Brain microvascular endothelial cell (primary cell): ENCODE measurements at regions not wholly inside any gene's neighbourhood (a gene's known extent, or its start where the extent isn't known, plus 50 kb on each side); places are given as distances from the start of the nearest gene placed in this dataset.
"Not testable (repeated sequence)": the region's sequence is repeated elsewhere in the genome, so short reads cannot be mapped to it uniquely, and the experiment has no call there.

Source experiments
- DNase-seq: peaks from one replicate; pipeline ENCODE4 v3.0.0-alpha.2; 2020
- H3K27ac ChIP-seq: fragments of 250-450 bp; sonication (Bioruptor Pico); 2 replicates; pipeline ENCODE4 v1.5.1; 2020; ENCODE audit warnings: mild to moderate bottlenecking, moderate library complexity
- H3K27me3 ChIP-seq: fragments of 250-450 bp; sonication (Bioruptor Pico); replicated peaks from 2 replicates; pipeline ENCODE4 v1.5.1; 2020; ENCODE audit warnings: mild to moderate bottlenecking
- H3K36me3 ChIP-seq: fragments of 250-450 bp; sonication (Bioruptor Pico); replicated peaks from 2 replicates; pipeline ENCODE4 v1.5.1; 2020; ENCODE audit warnings: mild to moderate bottlenecking
- H3K4me3 ChIP-seq: 2 replicates; pipeline ENCODE4 v1.5.1; 2011; ENCODE audit warnings: low read depth, mild to moderate bottlenecking, control low read depth, low read length, moderate library complexity
- in situ Hi-C: cut with HindIII; loops from 2 replicates; pipeline ENCODE4 v1.10.0; 2017; ENCODE audit warnings: low sequenced_read_pairs, low pct_ligation_motif_present
- TF ChIP-seq, protein P1 (sequence below): IDR thresholded peaks from 2 replicates; pipeline ENCODE4 v1.5.1; 2011; ENCODE audit warnings: low read depth, mild to moderate bottlenecking, moderate library complexity, low read length, control low read depth, inconsistent platforms; ENCODE audit errors: missing control alignments

GRCh38 chr4:174387721-174388120 lies 104.0 kb downstream of the CEP44 start:
- TF ChIP-seq, protein P1, sequence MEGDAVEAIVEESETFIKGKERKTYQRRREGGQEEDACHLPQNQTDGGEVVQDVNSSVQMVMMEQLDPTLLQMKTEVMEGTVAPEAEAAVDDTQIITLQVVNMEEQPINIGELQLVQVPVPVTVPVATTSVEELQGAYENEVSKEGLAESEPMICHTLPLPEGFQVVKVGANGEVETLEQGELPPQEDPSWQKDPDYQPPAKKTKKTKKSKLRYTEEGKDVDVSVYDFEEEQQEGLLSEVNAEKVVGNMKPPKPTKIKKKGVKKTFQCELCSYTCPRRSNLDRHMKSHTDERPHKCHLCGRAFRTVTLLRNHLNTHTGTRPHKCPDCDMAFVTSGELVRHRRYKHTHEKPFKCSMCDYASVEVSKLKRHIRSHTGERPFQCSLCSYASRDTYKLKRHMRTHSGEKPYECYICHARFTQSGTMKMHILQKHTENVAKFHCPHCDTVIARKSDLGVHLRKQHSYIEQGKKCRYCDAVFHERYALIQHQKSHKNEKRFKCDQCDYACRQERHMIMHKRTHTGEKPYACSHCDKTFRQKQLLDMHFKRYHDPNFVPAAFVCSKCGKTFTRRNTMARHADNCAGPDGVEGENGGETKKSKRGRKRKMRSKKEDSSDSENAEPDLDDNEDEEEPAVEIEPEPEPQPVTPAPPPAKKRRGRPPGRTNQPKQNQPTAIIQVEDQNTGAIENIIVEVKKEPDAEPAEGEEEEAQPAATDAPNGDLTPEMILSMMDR = no peak
- H3K36me3 ChIP-seq = no peaks in the 10 kb centered on the region
- no peak overlapping the region for H3K27ac ChIP-seq
- no peaks in the 10 kb centered on the region for H3K27me3 ChIP-seq
- H3K4me3 ChIP-seq = no peak overlapping the region
- DNase-seq = no peak
- in situ Hi-C loops = no loop called here

DNA sequence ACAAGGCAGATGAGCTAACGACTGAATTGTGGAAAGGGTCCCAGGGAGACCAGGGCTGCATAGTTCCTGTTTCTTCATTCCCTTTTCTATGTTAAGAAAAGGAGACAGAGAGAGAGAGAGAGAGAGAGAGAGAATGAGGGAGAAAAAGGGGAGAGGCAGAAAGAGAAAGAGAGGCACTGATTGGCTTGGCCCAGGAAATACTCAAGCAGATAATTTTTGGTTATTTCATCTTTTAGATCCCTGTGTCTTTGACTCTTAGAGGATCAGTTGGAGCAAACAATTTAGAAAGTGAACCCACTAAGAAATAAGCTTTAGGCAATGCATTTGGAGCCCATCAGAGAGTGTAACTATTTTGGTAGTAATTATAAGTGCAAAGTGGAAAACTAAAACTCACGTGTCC lies 103.4 kb downstream of the CEP44 start:
- H3K4me3 ChIP-seq = no peak overlapping the region
- TF ChIP-seq, protein P1 = no peak
- no peaks in the 10 kb centered on the region for H3K36me3 ChIP-seq
- in situ Hi-C loops = no loop called here
- H3K27ac ChIP-seq = no peak overlapping the region
- H3K27me3 ChIP-seq = no peaks in the 10 kb centered on the region
- DNase-seq = no peak

DNA sequence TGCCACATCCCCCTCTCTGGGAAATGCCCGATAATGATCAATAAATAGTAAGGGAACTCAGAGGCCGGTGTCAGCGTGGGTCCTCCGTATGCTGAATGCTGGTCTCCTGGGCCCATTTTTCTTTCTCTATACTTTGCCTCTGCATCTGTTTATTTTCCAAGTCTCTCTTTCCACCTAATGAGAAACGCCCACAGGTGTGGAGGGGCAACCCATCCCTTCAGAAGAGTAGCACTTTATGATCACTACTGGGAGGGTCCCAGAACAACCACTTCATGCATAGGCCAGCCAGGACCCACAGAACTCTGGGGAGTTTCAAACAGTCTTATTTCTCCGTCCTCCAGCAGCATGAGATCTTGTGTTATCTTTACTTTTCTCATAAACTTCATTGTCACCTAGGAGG lies 100.1 kb downstream of the CEP44 start:
- no peak overlapping the region for H3K27ac ChIP-seq
- H3K36me3 ChIP-seq = no peaks in the 10 kb centered on the region
- TF ChIP-seq, protein P1 = no peak
- H3K4me3 ChIP-seq = no peak overlapping the region
- no peaks in the 10 kb centered on the region for H3K27me3 ChIP-seq
- DNase-seq = no peak
- in situ Hi-C loops = no loop called here

GRCh38 chr4:174382938-174383605 lies 99.4 kb downstream of the CEP44 start:
- H3K4me3 ChIP-seq, H3K27ac ChIP-seq, H3K36me3 ChIP-seq, H3K27me3 ChIP-seq, DNase-seq, in situ Hi-C loops: not testable (repeated sequence)
